ENCODE measurements at regions not wholly inside any gene's neighbourhood (a gene's known extent, or its start where the extent isn't known, plus 50 kb on each side); places are given as distances from the start of the nearest gene placed in this dataset.

DNA sequence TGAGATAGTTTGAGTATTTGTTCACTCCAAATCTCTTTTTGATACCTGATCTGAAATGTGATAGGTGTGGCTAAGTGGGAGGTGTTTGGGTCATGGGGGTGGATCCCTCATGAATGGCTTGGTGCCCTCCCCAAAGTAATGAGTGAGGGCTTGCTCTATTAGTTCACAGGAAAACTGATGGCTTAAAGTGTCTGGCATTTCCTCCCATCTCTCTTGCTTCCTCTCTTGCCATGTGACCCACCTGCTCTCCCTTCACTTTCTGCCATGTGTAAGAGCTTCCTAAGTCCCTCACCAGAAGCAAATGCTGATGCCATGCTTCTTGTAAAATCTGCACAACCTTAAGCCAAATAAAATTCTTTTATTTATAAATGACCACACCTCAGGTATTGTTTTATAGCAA is 61.1 kb downstream of the MAD2L1 start:
- Mint-ChIP-seq H3K9me3 (no peaks in the 10 kb centered on the region), H3K27me3 (ENCODE audit: low read depth) (no peaks in the 10 kb centered on the region), H3K4me3 (no peak overlapping the region), H3K4me1 (peaks cover 4% of the 10 kb centered on the region), H3K36me3 (ENCODE audit: low read depth) (no peaks in the 10 kb centered on the region), H3K27ac (ENCODE audit: unreplicated experiment) (no peak overlapping the region)
- no peak for DNase-seq (ENCODE audit: low read depth, low spot score)
- TF ChIP-seq, protein P1, sequence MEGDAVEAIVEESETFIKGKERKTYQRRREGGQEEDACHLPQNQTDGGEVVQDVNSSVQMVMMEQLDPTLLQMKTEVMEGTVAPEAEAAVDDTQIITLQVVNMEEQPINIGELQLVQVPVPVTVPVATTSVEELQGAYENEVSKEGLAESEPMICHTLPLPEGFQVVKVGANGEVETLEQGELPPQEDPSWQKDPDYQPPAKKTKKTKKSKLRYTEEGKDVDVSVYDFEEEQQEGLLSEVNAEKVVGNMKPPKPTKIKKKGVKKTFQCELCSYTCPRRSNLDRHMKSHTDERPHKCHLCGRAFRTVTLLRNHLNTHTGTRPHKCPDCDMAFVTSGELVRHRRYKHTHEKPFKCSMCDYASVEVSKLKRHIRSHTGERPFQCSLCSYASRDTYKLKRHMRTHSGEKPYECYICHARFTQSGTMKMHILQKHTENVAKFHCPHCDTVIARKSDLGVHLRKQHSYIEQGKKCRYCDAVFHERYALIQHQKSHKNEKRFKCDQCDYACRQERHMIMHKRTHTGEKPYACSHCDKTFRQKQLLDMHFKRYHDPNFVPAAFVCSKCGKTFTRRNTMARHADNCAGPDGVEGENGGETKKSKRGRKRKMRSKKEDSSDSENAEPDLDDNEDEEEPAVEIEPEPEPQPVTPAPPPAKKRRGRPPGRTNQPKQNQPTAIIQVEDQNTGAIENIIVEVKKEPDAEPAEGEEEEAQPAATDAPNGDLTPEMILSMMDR (conservative IDR thresholded peaks at IDR 0.05), result no peak

DNA sequence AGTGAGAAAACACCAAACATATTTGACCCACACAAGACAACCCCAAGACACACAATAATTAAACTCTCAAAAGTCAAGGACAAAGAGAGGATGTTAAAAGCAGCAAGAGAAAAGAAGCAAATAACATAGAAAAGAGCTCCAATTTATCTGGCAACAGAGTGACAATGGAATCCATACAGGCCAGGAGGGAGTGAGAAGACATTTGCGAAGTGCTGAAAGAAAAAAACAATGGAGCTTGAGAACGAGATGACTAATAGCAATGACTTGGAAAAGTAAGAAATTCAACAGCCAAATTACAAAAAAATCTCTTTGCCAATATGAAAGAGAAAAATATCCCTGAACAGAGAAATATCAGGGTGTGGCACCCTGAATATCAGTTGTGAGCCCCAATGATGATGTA is 61.6 kb downstream of the MAD2L1 start:
- Mint-ChIP-seq H3K27me3 (ENCODE audit: low read depth) (no peaks in the 10 kb centered on the region), H3K27ac (ENCODE audit: unreplicated experiment) (no peak overlapping the region), H3K4me3 (no peak overlapping the region), H3K9me3 (no peaks in the 10 kb centered on the region), H3K36me3 (ENCODE audit: low read depth) (no peaks in the 10 kb centered on the region), H3K4me1 (peaks cover 4% of the 10 kb centered on the region)
- TF ChIP-seq, protein P1 (conservative IDR thresholded peaks at IDR 0.05), result no peak
- no peak for DNase-seq (ENCODE audit: low read depth, low spot score)

DNA sequence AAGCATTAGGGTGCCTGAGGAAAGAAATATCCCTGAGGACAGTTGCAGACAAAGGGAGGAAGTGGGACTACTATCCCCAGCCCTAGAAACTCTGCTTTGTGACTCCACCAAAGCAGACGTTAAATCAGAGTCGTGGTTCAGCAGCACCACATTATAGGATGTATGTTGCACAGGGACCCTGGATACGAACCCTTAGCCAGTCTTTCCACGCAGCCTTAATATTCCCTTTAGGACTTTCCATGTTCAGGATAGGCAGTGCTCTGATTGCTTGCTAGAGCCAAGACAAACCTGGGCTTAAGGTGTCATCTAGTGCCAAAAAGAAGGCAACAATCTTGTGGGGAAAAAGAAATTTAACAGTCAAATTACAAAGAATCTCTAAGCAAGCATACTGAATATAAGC is 62.6 kb downstream of the MAD2L1 start:
- Mint-ChIP-seq H3K4me3 (no peak overlapping the region), H3K9me3 (no peaks in the 10 kb centered on the region), H3K27ac (ENCODE audit: unreplicated experiment) (no peak overlapping the region), H3K27me3 (ENCODE audit: low read depth) (no peaks in the 10 kb centered on the region), H3K4me1 (peaks cover 4% of the 10 kb centered on the region), H3K36me3 (ENCODE audit: low read depth) (no peaks in the 10 kb centered on the region)
- DNase-seq (ENCODE audit: low read depth, low spot score), result no peak
- TF ChIP-seq, protein P1 (conservative IDR thresholded peaks at IDR 0.05), result no peak

DNA sequence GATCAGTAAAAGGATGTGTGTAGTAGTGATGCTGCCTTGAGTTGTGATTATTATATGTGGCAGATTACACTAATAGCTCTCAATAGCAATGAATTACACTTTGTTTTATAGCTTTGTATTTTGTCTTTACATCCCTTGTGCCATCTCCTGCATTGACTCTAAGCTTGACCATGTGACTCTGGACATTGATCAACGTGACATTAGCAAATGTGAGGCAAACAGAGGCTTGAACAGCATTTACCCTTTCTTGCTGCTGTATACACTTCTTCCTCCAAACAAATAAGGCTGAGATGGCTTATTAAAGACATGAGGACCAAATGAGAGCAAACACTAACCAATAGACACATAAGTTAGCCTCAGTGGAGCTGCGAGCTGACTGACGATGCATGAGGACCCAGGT is 63.5 kb downstream of the MAD2L1 start:
- Mint-ChIP-seq H3K27ac (ENCODE audit: unreplicated experiment) (no peak overlapping the region), H3K36me3 (ENCODE audit: low read depth) (no peaks in the 10 kb centered on the region), H3K27me3 (ENCODE audit: low read depth) (no peaks in the 10 kb centered on the region), H3K4me3 (no peak overlapping the region), H3K4me1 (peaks cover 4% of the 10 kb centered on the region), H3K9me3 (no peaks in the 10 kb centered on the region)
- TF ChIP-seq, protein P1 (conservative IDR thresholded peaks at IDR 0.05), result no peak
- no peak for DNase-seq (ENCODE audit: low read depth, low spot score)

DNA sequence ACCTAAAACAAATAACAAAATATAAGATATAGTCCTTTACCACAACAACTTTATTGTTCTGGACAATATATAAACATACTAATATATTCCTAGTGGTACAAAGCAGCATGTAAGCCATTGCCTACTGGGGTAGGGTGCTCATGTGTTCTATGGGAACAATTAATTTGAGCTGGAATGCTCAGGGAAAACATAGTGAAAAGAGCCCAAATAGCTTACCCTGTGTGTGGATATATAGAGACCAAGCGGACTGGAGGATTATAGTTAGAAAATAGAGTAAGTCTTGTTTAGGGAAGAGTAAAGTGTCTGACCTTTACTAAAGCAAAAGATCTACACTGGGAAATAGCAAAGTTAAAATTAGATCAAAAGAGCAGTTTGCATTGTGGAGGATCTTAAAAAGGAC is 64.8 kb downstream of the MAD2L1 start:
- Mint-ChIP-seq H3K4me1 (peaks cover 4% of the 10 kb centered on the region), H3K36me3 (ENCODE audit: low read depth) (no peaks in the 10 kb centered on the region), H3K27me3 (ENCODE audit: low read depth) (peaks cover 8% of the 10 kb centered on the region), H3K4me3 (no peak overlapping the region), H3K9me3 (no peaks in the 10 kb centered on the region), H3K27ac (ENCODE audit: unreplicated experiment) (no peak overlapping the region)
- no peak for DNase-seq (ENCODE audit: low read depth, low spot score)
- TF ChIP-seq, protein P1 (conservative IDR thresholded peaks at IDR 0.05), result no peak

All from neural crest cell (in vitro differentiated cells).